Chondrocyte (in vitro differentiated cells): ENCODE measurements at regions not wholly inside any gene's neighbourhood (a gene's known extent, or its start where the extent isn't known, plus 50 kb on each side); places are given as distances from the start of the nearest gene placed in this dataset.

ENCODE experiments used
- DNase-seq: peaks from one replicate; pipeline ENCODE4 v3.0.0; 2021; ENCODE audit warnings: mixed read lengths, low spot score
- H3K27ac Mint-ChIP-seq: one replicate; pipeline ENCODE4 v1.8.0; 2021; ENCODE audit warnings: mild to moderate bottlenecking, moderate library complexity, mixed read lengths; ENCODE audit not compliant: unreplicated experiment
- H3K27me3 Mint-ChIP-seq: 2 replicates; pipeline ENCODE4 v1.8.0; 2021; ENCODE audit warnings: low read depth, mixed read lengths
- H3K36me3 Mint-ChIP-seq: 2 replicates; pipeline ENCODE4 v1.8.0; 2021; ENCODE audit warnings: low read depth, mixed read lengths
- H3K4me1 Mint-ChIP-seq: 2 replicates; pipeline ENCODE4 v1.8.0; 2021; ENCODE audit warnings: low read depth, mild to moderate bottlenecking, mixed read lengths
- H3K4me3 Mint-ChIP-seq: one replicate; pipeline ENCODE4 v1.8.0; 2021; ENCODE audit warnings: mild to moderate bottlenecking, moderate library complexity, mixed read lengths; ENCODE audit not compliant: unreplicated experiment
- H3K9me3 Mint-ChIP-seq: 2 replicates; pipeline ENCODE4 v1.8.0; 2021; ENCODE audit warnings: low read depth, mixed read lengths
- CTCF ChIP-seq: fragments of 200-600 bp; sonication (generic); IDR thresholded peaks from 2 replicates; pipeline ENCODE4 v1.5.0; 2021; ENCODE audit warnings: antibody characterized with exemption, mild to moderate bottlenecking, moderate library complexity

- Mint-ChIP-seq H3K9me3 (no peaks in the 10 kb centered on the region), H3K4me3 (no peak overlapping the region), H3K27ac (no peak overlapping the region), H3K4me1 (no peaks in the 10 kb centered on the region), H3K27me3 (no peaks in the 10 kb centered on the region), H3K36me3 (no peaks in the 10 kb centered on the region)
- TF ChIP-seq CTCF = no peak
- DNase-seq = no peak
These were observed 470.5 kb upstream of the RGS18 start for GRCh38 chr1:191687721-191688120.

- no peak for DNase-seq
- Mint-ChIP-seq H3K36me3 (no peaks in the 10 kb centered on the region), H3K9me3 (peaks cover 8% of the 10 kb centered on the region), H3K4me1 (no peaks in the 10 kb centered on the region), H3K27ac (no peak overlapping the region), H3K4me3 (no peak overlapping the region), H3K27me3 (no peaks in the 10 kb centered on the region)
- no peak for TF ChIP-seq CTCF
These were observed 467.3 kb upstream of the RGS18 start for GRCh38 chr1:191690931-191691330.

- no peak for TF ChIP-seq CTCF
- Mint-ChIP-seq H3K4me3 (no peak overlapping the region), H3K27ac (no peak overlapping the region), H3K9me3 (peaks cover 8% of the 10 kb centered on the region), H3K4me1 (no peaks in the 10 kb centered on the region), H3K27me3 (no peaks in the 10 kb centered on the region), H3K36me3 (no peaks in the 10 kb centered on the region)
- no peak for DNase-seq
These were observed 464.5 kb upstream of the RGS18 start for GRCh38 chr1:191693797-191694196.

- DNase-seq = no peak
- Mint-ChIP-seq H3K27ac (no peak overlapping the region), H3K4me1 (no peaks in the 10 kb centered on the region), H3K27me3 (no peaks in the 10 kb centered on the region), H3K9me3 (peaks cover 8% of the 10 kb centered on the region), H3K36me3 (no peaks in the 10 kb centered on the region), H3K4me3 (no peak overlapping the region)
- no peak for TF ChIP-seq CTCF
These were observed 462.4 kb upstream of the RGS18 start for GRCh38 chr1:191695865-191696264.

- no peak overlapping the region for H3K27ac Mint-ChIP-seq
- H3K27me3 Mint-ChIP-seq = no peaks in the 10 kb centered on the region
- no peak for DNase-seq
- no peaks in the 10 kb centered on the region for H3K4me1 Mint-ChIP-seq
- TF ChIP-seq CTCF = no peak
- H3K36me3 Mint-ChIP-seq = no peaks in the 10 kb centered on the region
- no peak overlapping the region for H3K4me3 Mint-ChIP-seq
- H3K9me3 Mint-ChIP-seq = peaks cover 8% of the 10 kb centered on the region
These were observed 461.9 kb upstream of the RGS18 start for GRCh38 chr1:191696354-191696753.
